Non-pigmented ciliary epithelial cell (primary cell): ENCODE measurements at regions not wholly inside any gene's neighbourhood (a gene's known extent, or its start where the extent isn't known, plus 50 kb on each side); places are given as distances from the start of the nearest gene placed in this dataset.
"Not testable (repeated sequence)": the region's sequence is repeated elsewhere in the genome, so short reads cannot be mapped to it uniquely, and the experiment has no call there.

Experiments
- DNase-seq: peaks from one replicate; pipeline ENCODE4 v3.0.0-alpha.2; 2010; ENCODE audit warnings: low read depth

DNA sequence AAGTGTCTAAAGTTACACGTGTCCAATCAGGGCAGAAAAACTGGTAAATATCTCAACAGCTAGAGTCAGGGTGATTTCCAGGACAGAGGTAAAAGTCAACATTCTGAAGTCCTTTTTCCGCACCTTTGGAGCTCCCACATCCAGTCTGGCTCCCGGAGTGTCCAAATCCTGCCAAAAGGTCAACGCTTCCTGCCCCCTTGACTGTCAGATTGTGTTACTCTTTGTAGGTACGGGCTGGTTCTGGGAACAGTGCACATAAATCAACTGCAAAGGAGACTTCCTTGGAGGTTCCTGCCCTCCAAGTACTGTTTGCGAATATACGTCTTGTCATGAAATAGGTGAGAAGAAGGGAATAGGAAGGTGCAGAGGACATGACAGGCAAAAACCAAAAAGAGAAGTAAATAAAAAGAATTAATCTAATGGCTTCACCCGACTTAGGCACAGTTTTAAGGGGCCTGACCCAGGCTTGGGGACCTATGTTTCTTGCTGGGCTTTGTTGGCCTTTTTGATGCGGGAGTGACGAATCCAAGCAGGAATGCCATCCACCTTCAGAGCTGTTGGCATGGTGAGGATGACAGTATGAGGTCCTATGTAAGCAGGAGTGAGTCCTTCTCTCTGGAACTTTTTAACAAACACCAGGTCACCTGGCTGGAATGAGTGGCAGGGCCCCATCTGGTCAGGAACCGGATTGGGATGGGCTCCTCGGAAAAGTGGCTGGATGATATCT lies 155.4 kb downstream of the TRIM27 start:
- no peak for DNase-seq

DNA sequence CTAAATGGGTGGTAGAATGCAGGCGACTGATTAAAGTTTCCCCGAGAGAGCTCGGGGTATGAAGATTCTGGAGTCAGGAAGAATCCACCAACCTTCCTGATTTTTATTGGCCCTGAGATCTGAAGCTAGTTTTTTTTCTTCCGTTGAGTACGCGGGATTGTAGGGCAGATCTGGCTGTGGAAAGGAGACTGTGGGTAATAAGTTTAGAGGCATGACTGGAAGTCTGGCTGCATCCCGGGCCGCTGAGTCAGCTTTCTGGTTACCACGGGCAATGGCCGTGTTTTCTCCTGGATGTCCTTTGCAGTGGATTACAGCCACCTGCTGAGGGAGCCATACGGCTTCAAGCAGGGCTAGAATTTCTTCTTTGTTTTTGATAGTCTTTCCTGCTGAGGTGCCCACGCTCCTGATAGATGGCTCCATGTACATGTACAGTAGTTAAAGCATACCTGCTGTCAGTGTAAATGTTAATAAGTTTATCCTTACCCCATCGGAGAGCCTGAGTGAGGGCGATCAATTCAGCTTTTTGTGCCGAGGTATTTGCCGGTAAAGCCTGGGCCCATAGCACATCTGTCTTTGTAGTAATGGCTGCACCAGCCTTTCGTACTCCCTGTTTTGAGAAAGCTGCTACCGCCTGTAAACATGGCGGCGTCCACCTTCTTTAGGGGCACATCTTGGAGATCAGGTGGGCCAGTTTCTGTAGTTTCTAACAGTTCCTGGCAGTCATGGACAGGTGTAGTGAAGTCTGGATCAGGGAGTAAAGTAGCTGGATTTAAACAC lies 154.0 kb downstream of the TRIM27 start:
- DNase-seq = no peak

- DNase-seq = no peak
Observed at GRCh38 chr6:28770732-28771131, 153.1 kb downstream of the TRIM27 start.

- DNase-seq = no peak
Observed at GRCh38 chr6:28771401-28772267, 152.2 kb downstream of the TRIM27 start.

- DNase-seq = no peak
Observed at GRCh38 chr6:28772480-28773381, 151.1 kb downstream of the TRIM27 start.

DNA sequence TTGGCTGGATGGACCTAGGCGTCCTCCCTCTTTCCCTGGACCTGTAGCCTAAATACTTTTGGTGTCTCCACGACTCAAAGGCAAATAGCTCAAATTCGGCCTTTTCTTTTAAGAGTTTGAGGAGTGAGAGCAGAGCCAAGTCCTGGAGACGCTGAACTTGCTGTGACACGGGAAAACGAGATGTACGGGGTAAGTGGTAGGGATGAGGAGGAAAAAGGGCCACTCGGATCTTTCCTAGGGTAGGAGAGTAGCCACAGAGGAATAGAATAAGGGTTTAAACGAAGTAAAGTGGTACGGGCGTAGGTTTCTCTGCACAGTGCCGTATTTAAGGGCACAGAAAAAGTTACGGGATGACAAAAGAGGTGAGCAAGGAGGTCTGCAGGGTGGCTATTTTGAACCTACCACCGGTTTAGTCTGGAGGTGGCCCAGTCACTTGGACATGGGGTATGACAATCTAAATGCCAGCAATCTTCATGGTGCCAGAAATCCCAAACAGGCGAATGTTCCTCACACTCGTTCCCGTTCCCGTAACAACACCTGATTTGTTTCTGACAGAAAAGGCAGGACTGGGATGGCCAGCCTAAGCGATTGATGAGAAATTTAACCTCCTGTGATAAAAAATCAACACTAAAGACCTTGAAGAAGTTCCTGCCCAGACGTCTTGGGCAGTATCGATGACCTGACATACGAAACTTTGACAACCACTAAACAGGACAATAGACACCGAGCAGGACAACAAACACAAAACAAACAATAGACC lies 149.3 kb downstream of the TRIM27 start:
- no peak for DNase-seq

DNA sequence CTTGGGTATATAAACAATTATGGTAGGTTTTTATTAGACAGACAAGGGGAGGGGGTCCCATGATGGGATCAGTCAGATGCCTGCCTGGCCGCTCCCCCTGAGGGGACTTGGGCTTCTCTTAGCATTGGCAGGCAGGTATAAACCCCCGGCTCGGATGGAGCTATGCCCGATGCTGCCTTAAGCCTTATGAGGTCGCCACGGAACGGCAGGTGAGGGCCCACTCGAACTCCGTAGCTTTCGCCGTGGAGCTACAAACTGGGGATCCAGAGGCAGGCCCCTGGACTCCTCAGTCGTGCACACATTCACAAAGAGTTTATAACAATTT lies 148.8 kb downstream of the TRIM27 start:
- DNase-seq = no peak

- no peak for DNase-seq
Observed at GRCh38 chr6:28775405-28776129, 148.2 kb downstream of the TRIM27 start.

DNA sequence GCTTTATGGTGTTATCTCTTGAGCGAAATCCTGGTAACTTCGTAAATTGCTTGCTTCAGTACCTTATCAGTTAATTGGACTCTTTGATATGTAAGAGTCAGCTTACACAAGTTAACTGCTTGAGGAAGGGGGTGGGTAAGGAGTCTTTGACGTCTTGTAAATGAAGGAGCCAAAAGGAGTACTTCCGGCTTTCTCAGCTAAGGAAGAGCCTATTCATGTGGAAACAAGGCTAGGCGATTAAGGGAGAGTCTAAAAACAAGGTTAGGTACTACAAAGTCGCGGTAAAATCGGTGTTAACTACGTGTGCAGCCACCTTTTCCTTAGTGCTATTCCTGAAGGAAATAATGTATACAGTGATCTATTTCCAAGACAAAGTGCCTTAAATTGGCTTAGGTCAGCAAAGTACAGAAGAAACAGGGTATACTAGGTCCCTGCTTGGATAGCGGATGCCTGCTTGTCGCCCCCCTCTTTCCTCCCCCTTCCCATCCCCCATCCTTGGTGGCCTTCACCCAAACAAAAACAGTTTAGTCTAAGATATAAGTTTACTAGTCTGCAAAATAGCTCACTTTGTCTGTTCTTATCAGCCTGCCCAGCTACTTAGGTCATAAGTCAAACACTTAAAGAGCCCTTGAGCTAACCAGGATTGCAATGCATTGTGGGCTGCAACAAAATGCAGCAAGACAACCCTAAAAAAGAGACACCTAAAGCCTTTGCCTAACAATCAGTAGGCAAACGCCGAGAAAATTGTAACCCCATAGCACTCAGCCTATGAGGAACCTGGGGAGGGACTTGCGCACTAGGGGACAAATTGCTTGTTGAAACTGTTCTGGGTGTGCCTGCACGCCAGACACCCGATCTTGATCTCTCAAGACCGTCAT lies 147.3 kb downstream of the TRIM27 start:
- DNase-seq = no peak

- DNase-seq = no peak
Observed at GRCh38 chr6:28777147-28777461, 146.7 kb downstream of the TRIM27 start.

DNA sequence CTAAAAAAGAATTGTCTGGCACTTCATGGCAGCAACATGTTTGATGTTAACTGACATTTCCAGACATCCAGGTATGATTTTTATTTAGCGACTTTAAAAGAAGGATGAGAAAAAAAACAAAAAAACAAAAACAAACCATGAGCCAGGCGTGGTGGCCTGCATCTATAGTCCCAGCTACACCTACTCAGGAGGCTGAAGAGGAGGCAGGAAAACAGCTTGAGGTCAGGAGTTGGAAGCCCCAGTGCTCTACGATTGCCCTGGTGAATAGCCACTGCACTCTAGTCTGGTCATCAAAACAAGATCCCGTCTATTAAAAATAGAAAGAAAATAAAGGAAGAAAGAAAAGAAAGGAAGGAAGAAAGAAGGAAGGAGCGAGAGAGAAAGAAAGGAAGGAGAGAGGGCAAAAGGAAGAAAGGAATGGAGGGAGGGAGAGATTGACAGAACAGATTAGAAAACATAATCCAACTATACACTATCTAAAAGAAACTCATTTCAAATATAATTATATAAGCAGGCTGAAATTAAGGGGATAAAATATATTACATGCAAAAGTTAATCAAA lies 141.6 kb downstream of the TRIM27 start:
- DNase-seq = no peak

DNA sequence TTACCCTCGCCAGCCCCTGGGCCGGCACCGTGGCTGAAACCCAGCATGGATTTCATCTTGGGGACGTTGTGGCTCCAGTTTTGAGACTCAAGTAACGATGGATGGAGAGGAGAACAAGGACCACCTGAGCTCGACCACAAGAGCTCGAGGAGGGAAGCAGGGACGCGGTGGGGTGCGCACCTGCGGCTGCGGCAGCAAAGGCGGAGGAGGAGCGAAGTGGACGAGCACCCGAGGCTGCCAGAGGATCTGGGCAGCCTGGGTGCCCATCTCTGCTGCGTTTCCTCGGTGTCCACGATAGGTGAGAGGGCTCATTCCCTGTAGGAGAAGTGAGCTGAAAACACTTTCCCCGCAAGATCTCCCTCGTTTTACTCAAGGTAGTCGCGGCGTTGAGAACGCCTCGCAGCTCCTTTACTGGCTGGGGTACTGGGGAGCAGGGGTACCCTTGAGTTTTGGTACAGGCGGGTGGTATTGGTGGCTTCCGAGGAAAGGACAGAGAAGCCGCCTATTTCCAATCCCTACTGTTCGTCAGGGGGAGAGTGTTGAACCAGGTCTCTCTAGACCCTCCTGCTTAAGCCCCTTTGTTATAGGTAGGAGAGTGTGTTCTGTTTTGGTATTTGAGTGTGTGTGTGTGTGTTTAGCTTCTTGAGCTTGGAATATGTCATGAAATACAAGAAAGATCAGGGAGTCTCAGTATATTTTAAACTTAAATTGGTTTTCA lies 137.7 kb downstream of the TRIM27 start:
- no peak for DNase-seq

- DNase-seq = peak; percentile 15
Observed at GRCh38 chr6:28789553-28790083, 134.2 kb downstream of the TRIM27 start.

DNA sequence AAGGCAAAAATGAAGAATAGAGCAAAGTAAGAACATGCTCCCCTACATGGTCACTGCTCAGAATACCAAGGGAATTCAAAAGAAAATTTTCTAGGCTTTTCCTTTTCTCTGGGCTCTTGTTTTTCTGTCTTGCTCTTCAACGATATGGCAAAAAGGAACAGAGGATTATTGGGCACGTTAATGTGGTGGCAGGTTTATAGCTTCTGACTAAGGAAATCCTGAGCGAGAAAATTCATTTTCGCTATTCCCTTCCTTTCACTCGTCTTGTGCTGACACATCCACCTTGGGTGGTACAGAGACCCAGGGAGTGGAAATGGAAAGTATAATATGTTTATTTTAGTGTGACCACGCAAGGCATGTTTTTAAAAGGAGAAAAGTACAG lies 132.8 kb downstream of the TRIM27 start:
- DNase-seq = no peak

GRCh38 chr6:28794175-28795002 lies 129.4 kb downstream of the TRIM27 start:
- DNase-seq = peak; percentile 15

DNA sequence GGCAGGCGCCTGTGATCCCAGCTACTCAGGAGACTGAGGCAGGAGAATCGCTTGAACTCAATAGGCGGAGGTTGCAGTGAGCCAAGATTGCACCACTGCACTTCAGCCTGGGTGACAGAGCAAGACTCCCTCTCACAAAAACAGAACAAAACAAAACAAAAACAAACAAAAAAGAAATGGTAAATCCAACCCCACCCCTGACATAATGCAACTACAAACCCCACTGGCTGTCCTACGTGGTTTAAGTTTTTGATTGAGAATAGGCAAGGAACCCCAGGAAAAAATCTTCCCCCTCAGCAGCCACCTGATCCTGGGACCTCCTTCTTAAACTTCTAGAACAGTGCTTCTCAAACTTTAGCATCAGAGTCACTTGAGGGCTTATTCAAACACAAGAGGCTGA lies 123.1 kb downstream of the TRIM27 start:
- DNase-seq = not testable (repeated sequence)
